ENCODE measurements at regions not wholly inside any gene's neighbourhood (a gene's known extent, or its start where the extent isn't known, plus 50 kb on each side); places are given as distances from the start of the nearest gene placed in this dataset.
"Not testable (repeated sequence)": the region's sequence is repeated elsewhere in the genome, so short reads cannot be mapped to it uniquely, and the experiment has no call there.

DNA sequence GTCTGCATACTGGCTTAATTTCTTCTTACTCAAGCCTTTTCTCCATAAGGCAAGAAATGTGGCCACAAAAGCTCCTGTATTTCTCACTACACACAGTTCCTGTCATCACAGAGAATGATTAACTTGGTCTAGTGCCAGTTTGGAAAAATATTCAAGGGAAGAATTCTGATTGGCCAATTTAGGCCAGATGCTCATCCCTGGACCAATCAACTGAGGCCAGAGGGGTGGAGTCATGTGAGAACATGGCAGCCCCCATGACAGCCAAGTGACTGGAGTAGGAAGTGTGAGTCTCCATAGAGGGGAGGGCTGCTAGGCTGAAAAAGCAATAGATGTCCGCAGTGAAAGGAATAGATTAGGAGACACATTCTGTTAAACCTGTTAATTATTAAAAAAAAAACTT, 56.4 kb upstream of the EEF2KMT start:
- not testable (repeated sequence) for DNase-seq (ENCODE audit: low spot score)

DNA sequence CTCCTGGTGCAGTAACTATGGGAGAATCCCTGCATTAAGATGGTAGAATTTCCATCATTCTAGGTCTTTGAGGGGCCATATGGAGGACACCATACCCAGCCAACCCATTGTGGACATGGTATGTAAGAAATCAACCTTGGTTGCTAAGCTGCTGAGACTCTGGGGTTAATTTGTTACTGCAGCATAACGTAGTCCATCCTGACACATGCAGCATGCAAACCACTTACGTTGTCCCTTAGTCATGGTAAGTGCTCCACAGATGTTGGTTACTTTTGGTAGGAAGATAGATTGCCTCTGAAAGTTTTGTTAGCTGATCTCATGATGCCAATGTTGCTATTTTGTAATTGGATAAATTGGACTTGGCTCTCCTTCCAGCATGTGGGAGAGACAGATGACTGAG, 53.8 kb upstream of the EEF2KMT start:
- not testable (repeated sequence) for DNase-seq (ENCODE audit: low spot score)
